Stimulated activated effector memory CD8-positive, alpha-beta T cell treated with anti-CD3 and anti-CD28 coated beads, Interleukin-12 subunit alpha, Interleukin-12 subunit beta, amount 100 ng/mL, for 72 hours (primary cell): ENCODE measurements at regions not wholly inside any gene's neighbourhood (a gene's known extent, or its start where the extent isn't known, plus 50 kb on each side); places are given as distances from the start of the nearest gene placed in this dataset.
"Not testable (repeated sequence)": the region's sequence is repeated elsewhere in the genome, so short reads cannot be mapped to it uniquely, and the experiment has no call there.

Experiments used
- ATAC-seq: fragments of 150-1000 bp; cut with Tn5 transposase; 2 replicates; pipeline ENCODE4 v1.10.0; 2021
- DNase-seq, 2 donors: peaks; one replicate each; pipeline ENCODE4 v3.0.0; 2021 to 2022; ENCODE audit warnings: low spot score in 2 of 2
- H3K27ac Mint-ChIP-seq: one replicate; pipeline ENCODE4 v1.8.0; 2022; ENCODE audit warnings: mild to moderate bottlenecking, mixed read lengths
- H3K36me3 Mint-ChIP-seq: one replicate; pipeline ENCODE4 v1.8.0; 2022; ENCODE audit warnings: mild to moderate bottlenecking, mixed read lengths
- H3K4me1 Mint-ChIP-seq: one replicate; pipeline ENCODE4 v1.8.0; 2022; ENCODE audit warnings: mixed read lengths
- H3K4me3 Mint-ChIP-seq: one replicate; pipeline ENCODE4 v1.8.0; 2022; ENCODE audit warnings: mild to moderate bottlenecking, mixed read lengths
- H3K9me3 Mint-ChIP-seq: one replicate; pipeline ENCODE4 v1.8.0; 2022; ENCODE audit warnings: mixed read lengths

DNA sequence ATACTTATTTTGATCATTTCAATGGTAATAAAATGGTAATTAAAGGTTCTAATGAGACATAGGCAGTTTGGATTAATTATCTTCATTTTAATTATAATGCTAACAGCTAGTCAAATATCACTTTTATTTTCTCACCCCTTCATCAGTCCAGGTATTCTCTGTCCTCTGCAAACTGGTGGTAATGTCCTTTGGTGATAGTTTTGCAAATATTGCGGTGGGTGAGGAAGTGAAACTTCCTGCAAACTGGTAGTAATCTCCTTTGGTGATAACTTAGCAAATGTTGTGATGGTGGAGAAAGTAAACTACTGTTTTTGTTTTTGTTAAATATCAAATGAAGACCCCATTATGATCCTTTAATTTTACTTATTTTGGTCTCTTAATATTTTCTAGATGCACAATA is 209.0 kb downstream of the AMY1C start:
- H3K36me3 Mint-ChIP-seq = no peaks in the 10 kb centered on the region
- H3K27ac Mint-ChIP-seq = no peak overlapping the region
- peaks cover 10% of the 10 kb centered on the region for H3K9me3 Mint-ChIP-seq
- ATAC-seq (no peak), DNase-seq (no peak)
- no peaks in the 10 kb centered on the region for H3K4me1 Mint-ChIP-seq
- no peak overlapping the region for H3K4me3 Mint-ChIP-seq

DNA sequence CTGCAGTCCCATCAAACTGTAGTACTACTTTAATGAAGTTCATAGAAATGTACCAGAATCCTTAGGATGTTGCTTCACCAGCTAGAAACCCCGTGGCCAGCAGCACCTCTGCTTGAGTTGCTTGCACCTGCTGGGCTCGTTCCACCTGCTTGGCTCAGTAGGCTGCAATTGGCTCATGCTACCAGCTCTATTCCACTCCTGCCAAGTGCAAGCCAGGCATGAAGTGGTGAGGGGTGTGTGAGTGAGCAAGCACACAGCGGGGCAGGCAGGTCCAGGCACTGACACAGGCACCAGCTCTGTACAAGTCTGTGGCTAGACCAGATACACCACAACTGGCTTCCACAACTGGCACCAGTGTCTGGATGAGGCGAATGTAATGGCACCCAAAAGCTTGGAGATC is 209.9 kb downstream of the AMY1C start:
- Mint-ChIP-seq H3K27ac (no peak overlapping the region), H3K36me3 (no peaks in the 10 kb centered on the region), H3K4me1 (no peaks in the 10 kb centered on the region), H3K4me3 (no peak overlapping the region), H3K9me3 (peaks cover 10% of the 10 kb centered on the region)
- DNase-seq = no peak
- ATAC-seq = no peak

GRCh38 chr1:103960045-103960444 is 210.3 kb downstream of the AMY1C start:
- Mint-ChIP-seq H3K4me3 (no peak overlapping the region), H3K36me3 (no peaks in the 10 kb centered on the region), H3K4me1 (no peaks in the 10 kb centered on the region), H3K27ac (no peak overlapping the region), H3K9me3 (peaks cover 7% of the 10 kb centered on the region)
- no peak for DNase-seq
- no peak for ATAC-seq

DNA sequence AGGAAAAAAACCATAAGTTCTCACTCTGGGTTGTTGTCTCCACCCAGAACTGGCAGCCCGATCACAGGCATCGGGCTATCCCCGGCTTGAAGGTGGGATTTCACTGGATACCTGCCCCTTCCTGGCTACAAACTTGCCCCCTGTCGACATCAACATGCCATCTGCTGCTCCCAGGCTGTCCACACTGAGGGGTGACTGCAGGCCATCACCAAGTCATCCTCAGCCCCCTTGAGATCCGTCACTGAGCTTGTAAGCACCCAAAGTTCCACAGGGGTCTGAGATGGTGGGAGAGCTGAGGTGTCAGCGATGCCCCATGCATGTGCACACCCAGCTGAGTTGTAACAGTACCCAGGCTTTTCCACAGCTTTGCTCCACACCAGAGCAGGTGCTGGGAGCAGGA is 211.0 kb downstream of the AMY1C start:
- Mint-ChIP-seq H3K27ac (no peak overlapping the region), H3K9me3 (peaks cover 11% of the 10 kb centered on the region), H3K4me3 (no peak overlapping the region), H3K4me1 (no peaks in the 10 kb centered on the region), H3K36me3 (no peaks in the 10 kb centered on the region)
- DNase-seq (no peak), ATAC-seq (no peak)

DNA sequence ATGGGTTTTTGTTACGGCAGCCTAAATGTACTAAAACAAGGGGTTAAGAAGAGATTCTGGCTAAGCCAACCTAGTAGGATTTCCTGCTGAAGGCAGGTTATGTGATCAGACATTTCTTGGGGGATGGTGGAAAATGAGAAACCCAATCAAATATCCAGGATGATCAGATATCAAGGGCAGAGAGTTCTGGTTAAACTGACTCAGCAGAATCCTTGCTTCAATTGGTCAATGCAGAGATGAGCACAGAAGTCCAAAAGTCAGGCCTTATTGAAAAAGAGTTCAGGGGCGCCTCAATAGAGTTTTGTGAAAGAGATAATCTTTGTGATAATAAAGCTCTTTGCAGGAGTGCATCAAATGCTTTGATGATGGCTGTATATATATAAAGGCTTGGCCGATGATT is 237.1 kb downstream of the AMY1C start:
- H3K4me3 Mint-ChIP-seq = no peak overlapping the region
- DNase-seq (no peak), ATAC-seq (no peak)
- no peaks in the 10 kb centered on the region for H3K4me1 Mint-ChIP-seq
- peaks cover 18% of the 10 kb centered on the region for H3K9me3 Mint-ChIP-seq
- no peak overlapping the region for H3K27ac Mint-ChIP-seq
- no peaks in the 10 kb centered on the region for H3K36me3 Mint-ChIP-seq

- H3K27ac Mint-ChIP-seq = no peak overlapping the region
- DNase-seq (no peak), ATAC-seq (no peak)
- H3K4me1 Mint-ChIP-seq = no peaks in the 10 kb centered on the region
- no peaks in the 10 kb centered on the region for H3K36me3 Mint-ChIP-seq
- H3K4me3 Mint-ChIP-seq = no peak overlapping the region
- peaks cover 19% of the 10 kb centered on the region for H3K9me3 Mint-ChIP-seq
Measured at GRCh38 chr1:103997631-103998030, 247.9 kb downstream of the AMY1C start.

- no peak overlapping the region for H3K27ac Mint-ChIP-seq
- no peak for DNase-seq
- no peak overlapping the region for H3K4me3 Mint-ChIP-seq
- peaks cover 20% of the 10 kb centered on the region for H3K9me3 Mint-ChIP-seq
- H3K4me1 Mint-ChIP-seq = no peaks in the 10 kb centered on the region
- no peaks in the 10 kb centered on the region for H3K36me3 Mint-ChIP-seq
- ATAC-seq = no peak
Measured at GRCh38 chr1:104018922-104019674, 269.4 kb downstream of the AMY1C start.

DNA sequence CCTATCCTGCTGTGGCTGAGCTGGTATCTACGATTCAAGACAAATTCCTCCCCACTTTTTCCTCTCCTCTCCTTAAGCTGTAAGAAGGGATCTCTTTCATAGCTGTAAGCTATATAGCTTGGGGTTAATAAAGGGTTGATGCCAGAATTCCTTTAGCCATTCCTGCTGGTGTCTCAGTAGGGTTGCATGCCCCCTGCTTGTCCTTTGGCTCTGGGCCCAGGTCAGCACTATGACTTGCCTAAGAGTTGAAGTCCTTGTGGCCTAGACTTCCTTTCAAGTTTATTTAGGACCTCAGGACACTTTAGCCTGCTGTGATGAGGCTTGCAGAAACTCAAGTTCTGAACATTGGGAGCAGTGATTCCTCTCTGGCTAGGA is 270.0 kb downstream of the AMY1C start:
- H3K36me3 Mint-ChIP-seq = no peaks in the 10 kb centered on the region

DNA sequence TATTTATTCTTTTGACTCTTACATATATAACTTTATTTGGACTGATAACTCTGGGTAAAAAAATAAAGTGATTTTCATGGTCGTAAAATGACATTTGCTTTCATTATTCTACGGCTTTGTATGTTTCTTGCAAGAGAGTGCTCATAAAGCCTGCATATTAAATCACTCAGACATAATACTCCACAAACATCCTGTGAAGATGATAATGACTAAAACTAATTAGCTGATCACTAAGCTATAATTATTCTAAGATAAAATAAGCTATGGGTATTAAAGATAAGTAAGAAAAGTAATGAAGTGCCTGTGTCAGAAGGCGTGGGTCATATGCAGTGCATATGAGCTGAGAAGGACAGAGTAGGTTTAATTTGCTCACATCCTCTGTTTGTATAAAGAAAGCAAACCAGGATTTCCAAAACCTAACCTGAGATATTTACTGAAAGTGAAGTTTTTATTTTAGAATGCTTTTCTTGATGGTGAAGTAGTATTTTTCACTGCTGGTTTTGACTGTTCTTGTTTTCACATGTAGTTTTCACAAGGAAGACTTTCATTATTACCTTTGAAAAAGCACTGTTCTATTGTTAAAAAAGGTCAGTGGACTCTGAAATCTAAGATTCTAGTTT is 278.8 kb downstream of the AMY1C start:
- H3K4me3 Mint-ChIP-seq = no peak overlapping the region
- no peaks in the 10 kb centered on the region for H3K36me3 Mint-ChIP-seq
- no peak overlapping the region for H3K27ac Mint-ChIP-seq
- peaks cover 11% of the 10 kb centered on the region for H3K9me3 Mint-ChIP-seq
- DNase-seq = no peak
- ATAC-seq = no peak
- H3K4me1 Mint-ChIP-seq = no peaks in the 10 kb centered on the region

More for the DNA sequence above, 270.0 kb downstream of the AMY1C start:
- ATAC-seq (no peak), DNase-seq (no peak)
- no peak overlapping the region for H3K4me3 Mint-ChIP-seq
- no peaks in the 10 kb centered on the region for H3K4me1 Mint-ChIP-seq
- peaks cover 24% of the 10 kb centered on the region for H3K9me3 Mint-ChIP-seq
- H3K27ac Mint-ChIP-seq = no peak overlapping the region

GRCh38 chr1:104029456-104029970 is 279.8 kb downstream of the AMY1C start:
- ATAC-seq = no peak
- H3K4me3 Mint-ChIP-seq = no peak overlapping the region

GRCh38 chr1:104056786-104057185 is 307.1 kb downstream of the AMY1C start:
- Mint-ChIP-seq H3K9me3 (peaks cover 24% of the 10 kb centered on the region), H3K4me1 (no peaks in the 10 kb centered on the region), H3K4me3 (no peak overlapping the region), H3K36me3 (no peaks in the 10 kb centered on the region), H3K27ac (no peak overlapping the region)
- ATAC-seq (no peak), DNase-seq (no peak)

More at GRCh38 chr1:104029456-104029970, 279.8 kb downstream of the AMY1C start:
- Mint-ChIP-seq H3K27ac (no peak overlapping the region), H3K36me3 (no peaks in the 10 kb centered on the region), H3K9me3 (peaks cover 9% of the 10 kb centered on the region), H3K4me1 (no peaks in the 10 kb centered on the region)
- DNase-seq = no peak

- not testable (repeated sequence) for H3K27ac Mint-ChIP-seq, H3K36me3 Mint-ChIP-seq, H3K4me3 Mint-ChIP-seq, H3K4me1 Mint-ChIP-seq, ATAC-seq, DNase-seq
- peaks cover 20% of the 10 kb centered on the region for H3K9me3 Mint-ChIP-seq
Measured at GRCh38 chr1:104057219-104057898, 307.7 kb downstream of the AMY1C start.

DNA sequence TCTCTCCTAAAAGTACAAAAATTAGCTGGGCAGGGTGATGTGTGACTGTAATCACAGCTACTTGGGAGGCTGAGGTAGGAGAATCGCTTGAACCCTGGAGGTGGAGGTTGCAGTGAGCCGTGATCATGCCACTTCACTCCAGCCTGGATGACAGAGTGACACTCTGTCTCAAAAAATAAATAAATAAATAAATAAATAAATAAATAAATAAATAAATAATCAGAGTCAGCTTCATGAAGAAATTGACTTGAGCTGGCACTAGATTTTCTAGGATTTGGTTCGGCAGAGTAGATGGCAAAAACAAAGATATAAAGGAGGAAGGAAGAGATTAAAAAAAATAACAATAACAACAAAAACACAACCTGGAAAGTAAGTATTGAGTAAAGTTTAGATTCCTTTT is 311.9 kb downstream of the AMY1C start:
- not testable (repeated sequence) for H3K4me1 Mint-ChIP-seq

GRCh38 chr1:104064399-104064798 is 314.7 kb downstream of the AMY1C start:
- Mint-ChIP-seq H3K9me3 (peaks cover 21% of the 10 kb centered on the region), H3K4me3 (no peak overlapping the region), H3K4me1 (no peaks in the 10 kb centered on the region), H3K36me3 (no peaks in the 10 kb centered on the region), H3K27ac (no peak overlapping the region)
- DNase-seq (no peak), ATAC-seq (no peak)

More for the DNA sequence above, 311.9 kb downstream of the AMY1C start:
- H3K4me3 Mint-ChIP-seq, DNase-seq, ATAC-seq, H3K36me3 Mint-ChIP-seq, H3K27ac Mint-ChIP-seq: not testable (repeated sequence)
- H3K9me3 Mint-ChIP-seq = peaks cover 14% of the 10 kb centered on the region

- H3K4me1 Mint-ChIP-seq = no peaks in the 10 kb centered on the region
- ATAC-seq (no peak), DNase-seq (no peak)
- peaks cover 12% of the 10 kb centered on the region for H3K9me3 Mint-ChIP-seq
- no peaks in the 10 kb centered on the region for H3K36me3 Mint-ChIP-seq
- no peak overlapping the region for H3K4me3 Mint-ChIP-seq
- H3K27ac Mint-ChIP-seq = no peak overlapping the region
Measured at GRCh38 chr1:104072915-104073371, 323.2 kb downstream of the AMY1C start.
